ENCODE measurements at regions not wholly inside any gene's neighbourhood (a gene's known extent, or its start where the extent isn't known, plus 50 kb on each side); places are given as distances from the start of the nearest gene placed in this dataset.

- TF ChIP-seq CTCF (IDR thresholded peaks at IDR 0.05; ENCODE audit: poor library complexity) = no peak
- TF ChIP-seq EZH2phosphoT487 (IDR thresholded peaks at IDR 0.05; ENCODE audit: low read depth, severe bottlenecking, unreplicated experiment) = no peak
Observed at GRCh38 chr10:124301736-124302135, 117.0 kb downstream of the OAT start.
